Activated CD4-positive, alpha-beta T cell treated with anti-CD3 and anti-CD28 coated beads for 24 hours (primary cell): ENCODE measurements at regions not wholly inside any gene's neighbourhood (a gene's known extent, or its start where the extent isn't known, plus 50 kb on each side); places are given as distances from the start of the nearest gene placed in this dataset.
"Not testable (repeated sequence)": the region's sequence is repeated elsewhere in the genome, so short reads cannot be mapped to it uniquely, and the experiment has no call there.

Experiments used
- DNase-seq, 2 donors: peaks; one replicate each; pipeline ENCODE4 v3.0.0-alpha.2; 2020; ENCODE audit warnings: low read depth in 2 of 2

- DNase-seq = no peak
Measured at GRCh38 chr1:47594627-47595026, 156.8 kb downstream of the FOXD2 start.

- no peak for DNase-seq
Measured at GRCh38 chr1:47596328-47596727, 158.5 kb downstream of the FOXD2 start.

GRCh38 chr1:47598357-47598756 lies 160.5 kb downstream of the FOXD2 start:
- no peak for DNase-seq

DNA sequence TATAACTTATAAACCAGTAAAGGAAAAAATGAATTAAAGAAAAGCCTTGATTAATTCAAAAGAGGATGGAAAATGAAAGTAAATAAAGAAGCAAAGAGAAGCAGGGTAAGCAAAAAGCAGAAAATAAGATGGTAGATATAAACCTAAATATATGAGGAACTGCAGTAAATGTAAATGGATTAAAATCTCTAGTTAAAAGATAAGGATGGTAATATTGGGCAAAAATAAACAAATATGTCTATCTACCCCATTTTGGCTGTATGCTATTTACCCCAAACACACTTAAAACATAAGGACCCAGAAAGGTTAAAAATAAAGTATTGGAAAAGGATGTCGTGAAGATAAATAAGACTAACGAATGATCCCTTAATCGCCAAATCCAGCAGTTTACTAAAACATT lies 161.9 kb downstream of the FOXD2 start:
- DNase-seq = no peak

GRCh38 chr1:47602491-47602890 lies 164.6 kb downstream of the FOXD2 start:
- not testable (repeated sequence) for DNase-seq

- not testable (repeated sequence) for DNase-seq
Measured at GRCh38 chr1:47604869-47605268, 167.0 kb downstream of the FOXD2 start.

GRCh38 chr1:47608296-47608875 lies 170.5 kb downstream of the FOXD2 start:
- DNase-seq = no peak

- DNase-seq = no peak
Measured at GRCh38 chr1:47611992-47612391, 174.1 kb downstream of the FOXD2 start.

- DNase-seq = no peak
Measured at GRCh38 chr1:47612819-47613218, 175.0 kb downstream of the FOXD2 start.

DNA sequence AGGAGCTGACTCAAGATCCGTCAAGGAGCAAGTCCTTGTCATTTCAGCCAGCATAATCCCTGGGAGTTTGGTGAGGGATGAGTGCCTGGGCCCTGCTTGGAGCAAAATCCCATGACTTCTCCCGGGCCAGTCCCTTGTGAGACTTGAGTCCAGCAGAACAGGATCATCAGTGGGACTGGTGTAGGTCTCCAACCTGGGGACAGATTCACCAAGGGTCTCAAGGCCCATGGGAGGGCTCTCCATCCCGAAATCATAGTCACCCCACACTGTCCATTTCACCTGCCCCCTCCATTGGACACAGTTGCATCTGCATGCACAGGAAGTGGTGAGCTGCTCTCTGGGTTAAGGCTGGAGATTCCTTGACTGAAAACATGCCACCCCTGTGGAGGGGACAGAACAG lies 178.2 kb downstream of the FOXD2 start:
- no peak for DNase-seq

DNA sequence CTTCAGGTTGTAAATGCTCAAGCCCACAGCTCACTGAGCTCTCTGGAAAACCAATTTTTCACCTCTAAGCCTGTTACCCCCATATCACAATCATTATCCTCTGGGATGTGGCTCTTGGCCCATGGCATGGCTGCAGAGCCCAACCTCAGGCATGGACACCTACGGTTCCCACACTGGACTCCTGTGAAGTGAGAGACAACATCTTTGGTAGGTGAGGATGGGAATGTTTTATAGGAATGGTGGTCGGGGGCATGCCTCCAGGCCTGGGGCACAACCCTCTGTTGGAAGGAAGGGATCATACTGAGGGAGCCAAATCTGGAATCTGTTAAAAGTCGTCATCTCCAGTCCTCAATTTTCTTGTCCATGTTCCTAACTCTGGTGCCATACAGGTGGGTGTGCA lies 179.1 kb downstream of the FOXD2 start:
- DNase-seq = no peak

- no peak for DNase-seq
Measured at GRCh38 chr1:47617381-47618221, 179.8 kb downstream of the FOXD2 start.

DNA sequence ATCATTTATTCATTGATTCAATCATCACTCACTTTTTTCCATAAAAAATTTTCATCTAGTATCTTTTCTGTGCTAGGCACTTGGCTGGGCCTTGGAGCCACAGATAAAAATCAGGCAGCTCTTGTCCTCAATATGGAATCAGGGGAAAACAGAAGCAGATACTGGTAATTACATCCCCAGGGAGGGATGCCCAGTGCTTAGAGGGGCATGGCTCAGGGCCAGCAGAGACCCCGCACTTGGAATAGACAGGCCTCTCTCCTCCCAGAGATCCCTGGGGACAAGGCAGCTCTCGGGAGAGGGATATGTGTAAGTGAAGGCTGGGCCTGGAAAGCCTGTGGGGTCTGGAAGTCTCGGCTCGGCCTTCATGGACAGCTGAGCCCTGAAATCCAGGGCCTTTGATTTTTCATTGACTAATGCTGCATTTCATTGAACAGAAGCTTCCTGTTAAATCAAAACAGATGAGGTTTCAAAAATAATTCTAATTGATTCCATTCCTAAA lies 180.4 kb downstream of the FOXD2 start:
- DNase-seq = no peak

- no peak for DNase-seq
Measured at GRCh38 chr1:47618830-47619229, 181.0 kb downstream of the FOXD2 start.

DNA sequence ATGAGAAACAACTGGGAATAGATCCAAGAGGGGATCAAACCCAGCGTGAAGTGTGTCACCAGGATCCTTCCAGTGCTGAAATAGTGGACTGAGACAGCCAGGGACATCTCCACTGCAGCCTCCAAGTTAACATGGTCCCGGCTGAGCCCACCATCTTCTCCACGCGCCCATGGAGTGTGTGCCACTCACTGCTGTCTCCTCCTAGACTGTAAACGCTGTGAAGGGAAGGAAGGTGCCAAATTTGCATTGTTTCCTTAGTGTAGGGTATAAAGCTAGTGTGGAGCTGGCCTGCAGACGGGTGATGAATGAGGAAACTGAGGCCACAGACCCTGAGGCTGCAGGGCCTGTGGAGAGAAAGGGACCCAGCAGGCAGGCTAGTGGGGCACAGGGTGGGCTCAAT lies 183.6 kb downstream of the FOXD2 start:
- no peak for DNase-seq

- DNase-seq = no peak
Measured at GRCh38 chr1:47621977-47622376, 184.1 kb downstream of the FOXD2 start.

GRCh38 chr1:47622776-47623556 lies 185.1 kb downstream of the FOXD2 start:
- no peak for DNase-seq

GRCh38 chr1:47623557-47623940 lies 185.7 kb downstream of the FOXD2 start:
- DNase-seq = no peak

DNA sequence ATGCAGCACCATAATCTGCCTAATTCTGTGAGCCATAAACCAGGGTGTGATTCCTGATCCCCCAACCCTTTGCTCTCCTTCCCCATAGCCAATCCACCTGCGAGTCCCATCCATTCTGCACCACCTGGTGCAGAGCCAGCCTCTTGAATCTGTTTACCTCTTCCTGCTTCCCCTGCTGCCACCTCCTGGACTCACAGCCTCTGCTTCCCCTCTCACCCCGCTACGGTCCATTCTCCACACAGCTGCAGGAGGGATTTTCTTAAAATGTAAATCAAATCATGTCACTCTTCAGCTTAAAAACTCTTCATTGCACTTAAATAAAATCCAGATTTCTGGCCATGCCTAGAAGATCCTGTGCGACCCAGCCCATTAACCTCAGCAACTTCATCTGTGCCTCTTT lies 186.7 kb downstream of the FOXD2 start:
- no peak for DNase-seq

DNA sequence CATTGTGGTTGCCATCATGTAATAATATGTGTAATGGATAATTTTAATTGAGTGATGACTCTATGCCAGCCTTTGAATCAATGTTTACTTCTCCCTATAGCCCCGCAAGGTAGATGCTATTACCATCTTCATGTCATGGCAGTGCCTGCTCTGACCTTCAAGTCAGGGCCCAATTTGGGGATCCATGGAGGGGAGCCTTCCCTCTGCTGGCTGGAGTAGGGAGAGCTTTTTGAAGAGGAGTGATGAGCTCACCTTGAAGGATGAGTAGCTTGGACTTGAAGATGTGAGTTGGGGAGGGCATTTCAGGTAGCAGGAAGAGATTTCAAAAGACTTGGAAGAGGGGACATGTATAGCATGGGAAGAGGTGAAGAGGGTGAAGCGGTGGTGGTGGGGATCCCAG lies 189.2 kb downstream of the FOXD2 start:
- no peak for DNase-seq

DNA sequence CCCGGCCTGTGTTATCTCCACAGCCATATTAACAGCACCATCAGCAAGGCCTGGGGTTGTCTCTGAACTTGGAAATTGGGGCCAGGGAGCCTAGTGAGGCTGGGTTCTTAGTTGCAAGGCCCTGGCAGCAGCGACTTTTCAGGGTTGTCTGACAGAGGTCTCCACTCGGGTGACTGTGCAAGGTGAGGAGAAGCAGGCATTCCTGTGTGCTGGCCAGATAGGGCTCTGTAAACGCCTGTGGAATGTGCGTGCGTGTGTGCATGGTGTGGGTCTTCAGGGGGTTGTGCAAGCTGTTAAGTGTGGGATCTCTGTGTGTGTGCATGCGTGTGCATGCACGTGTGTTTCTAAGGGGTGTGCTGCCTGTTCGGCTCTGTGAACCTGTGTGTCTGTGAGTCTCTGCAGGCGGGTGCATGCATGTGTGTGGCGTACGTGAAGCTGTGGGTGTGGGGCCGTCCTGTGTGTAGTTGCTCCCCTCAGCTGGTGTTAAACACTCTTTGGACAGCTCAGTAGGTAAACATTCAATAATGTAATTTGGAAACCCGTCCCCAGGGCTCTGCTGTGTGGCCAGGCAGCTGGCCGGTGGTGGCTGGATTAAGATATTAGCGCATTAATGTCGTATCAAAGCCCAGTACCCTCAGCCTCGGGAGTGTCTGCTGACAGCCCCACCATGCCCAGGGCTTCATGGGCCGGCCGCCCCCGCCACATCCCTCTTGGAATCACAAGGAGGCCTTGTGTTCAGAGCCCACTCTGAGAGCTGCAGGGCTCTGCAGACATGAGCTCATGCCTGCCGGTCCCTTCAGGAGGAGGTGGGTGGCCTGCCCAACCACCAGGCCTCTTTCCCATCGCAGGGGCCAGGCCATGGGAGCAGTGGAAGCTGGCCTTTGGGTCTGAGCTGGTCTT lies 189.9 kb downstream of the FOXD2 start:
- no peak for DNase-seq

- no peak for DNase-seq
Measured at GRCh38 chr1:47629201-47629600, 191.4 kb downstream of the FOXD2 start.
